ENCODE measurements at regions not wholly inside any gene's neighbourhood (a gene's known extent, or its start where the extent isn't known, plus 50 kb on each side); places are given as distances from the start of the nearest gene placed in this dataset.

GRCh38 chr2:175293776-175294175 is 112.3 kb upstream of the ATP5MC3 start:
- no peak for TF ChIP-seq EP300 (IDR thresholded peaks at IDR 0.05; ENCODE audit: borderline replicate concordance)
- TF ChIP-seq RAD21 (IDR thresholded peaks at IDR 0.05; ENCODE audit: low read depth): no peak
- TF ChIP-seq CEBPB (IDR thresholded peaks at IDR 0.05): no peak
- TF ChIP-seq MAX (IDR thresholded peaks at IDR 0.05): no peak
